GM12878 (cell line): ENCODE measurements at regions not wholly inside any gene's neighbourhood (a gene's known extent, or its start where the extent isn't known, plus 50 kb on each side); places are given as distances from the start of the nearest gene placed in this dataset.

Experiments used
- ATAC-seq: fragments of 200-7000 bp; cut with Tn5 transposase; 3 replicates; pipeline ENCODE4 v1.9.1; 2020; ENCODE audit warnings: mild to moderate bottlenecking, moderate library complexity
- BruUV-seq: library from RNA; stranded (reverse); fragments of 400-500 nt; replicated peaks from 2 replicates; lab custom pipeline; 2021; lab: Mats Ljungman, UMichigan
- CTCF ChIA-PET: fragments of 300-600 bp; sonication (Branson Sonifier 250); formaldehyde crosslinking; extraction: SDS; loops from one replicate; lab custom pipeline; 2021; ENCODE audit warnings: inconsistent platforms; lab: Yijun Ruan, JAX
- POLR2A ChIA-PET: fragments of 350-600 bp; formaldehyde crosslinking; extraction: SDS; loops from one replicate; lab custom pipeline; 2021; ENCODE audit warnings: inconsistent platforms; lab: Charles Lee
- RAD21 ChIA-PET: fragments of 300-600 bp; sonication (Branson Sonifier 250); formaldehyde crosslinking; loops from one replicate; lab custom pipeline; 2023; ENCODE audit warnings: antibody characterized with exemption; ENCODE audit not compliant: unreplicated experiment; lab: Charles Lee
- SMC1A ChIA-PET: fragments of 300-600 bp; sonication (Branson Sonifier 250); formaldehyde crosslinking; loops from one replicate; lab custom pipeline; 2023; ENCODE audit not compliant: unreplicated experiment, uncharacterized antibody; lab: Charles Lee
- DNase-seq: peaks from one replicate; pipeline ENCODE4 v3.0.0-alpha.2; 2011; ENCODE audit warnings: low read depth, low spot score
- FAIRE-seq: peaks from 3 replicates; lab custom pipeline; 2011; peaks lifted over from hg19 to GRCh38; lab: Jason Lieb, UNC
- H2AFZ ChIP-seq: 2 replicates; pipeline ENCODE4 v1.6.0; 2011; ENCODE audit warnings: low read depth, low read length, control low read depth; ENCODE audit not compliant: control insufficient read depth
- H3K27ac ChIP-seq: 2 replicates; pipeline ENCODE4 v1.5.1; 2011; ENCODE audit warnings: control low read depth; ENCODE audit not compliant: control insufficient read depth, insufficient read depth
- H3K27me3 ChIP-seq, 2 experiments: replicated peaks in 1 of 2; 2 replicates each; pipeline versions ENCODE4 v1.6.0 to v1.6.1; 2011; ENCODE audit warnings: low read length in 1 of 2; ENCODE audit not compliant: control insufficient read depth in 2 of 2, insufficient read depth in 2 of 2
- H3K36me3 ChIP-seq, 2 experiments: 2 replicates each; pipeline ENCODE4 v1.5.1; 2011; ENCODE audit warnings: low read length in 1 of 2; ENCODE audit not compliant: control insufficient read depth in 2 of 2, insufficient read depth in 2 of 2
- H3K4me1 ChIP-seq: 2 replicates; pipeline ENCODE4 v1.6.1; 2011; ENCODE audit warnings: mild to moderate bottlenecking, low read length, moderate library complexity, mixed read lengths; ENCODE audit not compliant: control insufficient read depth, insufficient read depth
- H3K4me2 ChIP-seq: 2 replicates; pipeline ENCODE4 v1.6.0; 2011; ENCODE audit warnings: control low read depth; ENCODE audit not compliant: control insufficient read depth, insufficient read depth
- H3K4me3 ChIP-seq: fragments of 200-600 bp; sonication (generic); 2 replicates; pipeline ENCODE4 v1.5.1; 2016
- H3K79me2 ChIP-seq: 2 replicates; pipeline ENCODE4 v1.6.0; 2011; ENCODE audit warnings: low read length; ENCODE audit not compliant: control insufficient read depth, insufficient read depth
- H3K9ac ChIP-seq: 2 replicates; pipeline ENCODE4 v1.8.0; 2011; ENCODE audit warnings: low read length, control low read depth, mixed read lengths; ENCODE audit not compliant: control insufficient read depth, insufficient read depth
- H3K9me3 ChIP-seq: replicated peaks from 3 replicates; pipeline ENCODE4 v1.5.1; 2011; ENCODE audit warnings: mild to moderate bottlenecking, low read length; ENCODE audit not compliant: control insufficient read depth, insufficient read depth
- H4K20me1 ChIP-seq: 2 replicates; pipeline ENCODE4 v1.6.0; 2011; ENCODE audit not compliant: control insufficient read depth, insufficient read depth
- CEBPB ChIP-seq, 2 experiments: fragments of 150-350 bp in 1 of 2; IDR thresholded peaks; 2 replicates each; pipeline ENCODE4 v1.6.1; 2012 to 2014; ENCODE audit warnings: low read depth in 2 of 2, low read length in 2 of 2, borderline replicate concordance in 1 of 2, inconsistent platforms in 1 of 2
- EGR1 ChIP-seq, 2 experiments: IDR thresholded peaks; 1 replicate in 1 of 2; 2 replicates in 1 of 2; pipeline ENCODE4 v1.6.1; 2011 to 2012; ENCODE audit warnings: low read depth in 2 of 2, low read length in 2 of 2, borderline replicate concordance in 1 of 2, mild to moderate bottlenecking in 1 of 2, moderate library complexity in 1 of 2
- IKZF1 ChIP-seq: fragments of 450-650 bp; conservative IDR thresholded peaks from 2 replicates; pipeline ENCODE4 v1.6.1; 2017; ENCODE audit warnings: antibody characterized with exemption, mild to moderate bottlenecking
- JUNB ChIP-seq: IDR thresholded peaks from 2 replicates; pipeline ENCODE4 v1.6.1; 2016; ENCODE audit warnings: antibody characterized with exemption, mild to moderate bottlenecking
- MXI1 ChIP-seq: fragments of 150-350 bp; IDR thresholded peaks from 2 replicates; pipeline ENCODE4 v1.6.1; 2011; ENCODE audit warnings: low read depth, mild to moderate bottlenecking, inconsistent platforms, low read length, improper control_type of control experiment
- NR2F1 ChIP-seq: fragments of 450-650 bp; conservative IDR thresholded peaks from 2 replicates; pipeline ENCODE4 v1.6.1; 2017; ENCODE audit warnings: mild to moderate bottlenecking
- RBBP5 ChIP-seq: fragments of 200-600 bp; sonication (generic); conservative IDR thresholded peaks from 2 replicates; pipeline ENCODE4 v1.6.1; 2016
- SMAD5 ChIP-seq: IDR thresholded peaks from 2 replicates; pipeline ENCODE4 v1.6.1; 2016; ENCODE audit warnings: antibody characterized with exemption, low read depth
- SREBF1 ChIP-seq: IDR thresholded peaks from 2 replicates; pipeline ENCODE4 v1.6.1; 2012; ENCODE audit warnings: mild to moderate bottlenecking, low read length
- SREBF2 ChIP-seq: IDR thresholded peaks from 2 replicates; pipeline ENCODE4 v1.6.1; 2012; ENCODE audit warnings: mild to moderate bottlenecking, low read length
- STAT1 ChIP-seq: fragments of 450-650 bp; conservative IDR thresholded peaks from 2 replicates; pipeline ENCODE4 v1.6.1; 2014; ENCODE audit warnings: antibody characterized with exemption, mild to moderate bottlenecking
- YBX1 ChIP-seq: fragments of 450-650 bp; IDR thresholded peaks from 2 replicates; pipeline ENCODE4 v1.6.1; 2016; ENCODE audit warnings: antibody characterized with exemption
- ZZZ3 ChIP-seq: IDR thresholded peaks from 2 replicates; pipeline ENCODE4 v1.6.1; 2011; ENCODE audit warnings: low read depth; ENCODE audit not compliant: control insufficient read depth, insufficient read length
- WGBS: methylation state at CpG from one replicate; pipeline ENCODE4 v1.1.6; 2016; ENCODE audit warnings: low lambda C conversion rate; ENCODE audit not compliant: insufficient replicate concordance, insufficient coverage; ENCODE audit errors: missing lambda C conversion rate; 5-methylcytosine and 5-hydroxymethylcytosine counted together
- in situ Hi-C: fragments of 300-500 bp; cut with MboI; formaldehyde crosslinking; loops from 9 replicates; pipeline ENCODE4 v1.14.3; 2018; ENCODE audit warnings: mixed read lengths
- intact Hi-C: fragments of 100-400 bp; cut with micrococcal nuclease; formaldehyde crosslinking; loops from one replicate; pipeline ENCODE4 v1.14.2; 2022; ENCODE audit not compliant: unreplicated experiment
- TF ChIP-seq, protein P1 (sequence below): fragments of 450-650 bp; conservative IDR thresholded peaks from 2 replicates; pipeline ENCODE4 v1.6.1; 2017; ENCODE audit warnings: mild to moderate bottlenecking, moderate library complexity

DNA sequence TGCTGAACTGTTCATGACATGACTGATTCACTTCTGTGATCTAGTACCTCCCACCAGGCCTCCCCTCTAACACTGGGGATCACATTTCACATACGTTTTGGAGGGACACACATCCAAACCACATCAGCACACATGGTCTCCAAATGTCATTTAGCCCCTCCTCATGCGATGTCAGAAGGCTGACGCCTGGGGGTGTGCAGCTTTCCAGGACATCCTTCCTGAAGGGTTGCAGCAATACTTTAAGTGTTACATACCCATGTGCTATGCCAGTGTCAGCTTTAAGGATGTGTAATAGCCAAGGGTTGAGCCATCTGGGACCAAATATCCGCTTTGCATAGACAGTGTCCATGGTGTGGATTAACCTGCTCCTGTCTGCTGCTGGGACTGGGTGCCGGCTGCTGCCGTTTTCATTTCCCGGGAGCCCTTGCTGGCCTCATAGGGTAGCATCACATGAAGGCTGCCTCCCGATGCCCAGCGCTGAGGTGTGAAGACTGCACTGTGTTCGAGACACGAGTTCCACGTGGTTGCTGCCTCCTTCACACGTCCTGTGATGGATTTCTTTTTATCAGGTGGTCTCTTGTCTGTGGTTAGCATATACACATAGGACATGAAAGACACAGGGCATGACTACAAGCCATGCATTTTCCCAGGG lies 219.0 kb downstream of the THBS2 start:
- Histone ChIP-seq H4K20me1 (no peaks in the 10 kb centered on the region), H3K9ac (no peak overlapping the region), H3K4me1 (no peaks in the 10 kb centered on the region), H3K27ac (no peak overlapping the region), H3K9me3 (no peaks in the 10 kb centered on the region), H3K4me3 (no peak overlapping the region), H3K36me3 (no peaks in the 10 kb centered on the region), H3K79me2 (no peaks in the 10 kb centered on the region), H3K4me2 (no peak overlapping the region), H3K27me3 (no peaks in the 10 kb centered on the region), H2AFZ (no peak overlapping the region)
- ChIA-PET CTCF (no interaction called here), SMC1A (no interaction called here), POLR2A (no interaction called here), RAD21 (no interaction called here)
- no peak for FAIRE-seq
- 39% methylated on average over 13 of the region's 13 CpGs for whole genome bisulfite sequencing
- no peak for ATAC-seq
- in situ Hi-C loops: no loop called here
- intact Hi-C loops: no loop called here
- DNase-seq: no peak
- BruUV-seq: no TSS peak
- TF ChIP-seq NR2F1 (no peak), RBBP5 (no peak), CEBPB (IDR thresholded peaks at IDR 0.05; ENCODE audit: borderline replicate concordance in 1 of 2, low read depth in 2 of 2, low read length in 2 of 2) (no peak), EGR1 (IDR thresholded peaks at IDR 0.05; ENCODE audit: borderline replicate concordance in 1 of 2, low read depth in 2 of 2, low read length in 2 of 2) (no peak), SREBF2 (no peak), YBX1 (no peak), IKZF1 (no peak), SMAD5 (no peak), JUNB (no peak), MXI1 (no peak), SREBF1 (no peak), STAT1 (no peak), ZZZ3 (no peak)
- TF ChIP-seq, protein P1, sequence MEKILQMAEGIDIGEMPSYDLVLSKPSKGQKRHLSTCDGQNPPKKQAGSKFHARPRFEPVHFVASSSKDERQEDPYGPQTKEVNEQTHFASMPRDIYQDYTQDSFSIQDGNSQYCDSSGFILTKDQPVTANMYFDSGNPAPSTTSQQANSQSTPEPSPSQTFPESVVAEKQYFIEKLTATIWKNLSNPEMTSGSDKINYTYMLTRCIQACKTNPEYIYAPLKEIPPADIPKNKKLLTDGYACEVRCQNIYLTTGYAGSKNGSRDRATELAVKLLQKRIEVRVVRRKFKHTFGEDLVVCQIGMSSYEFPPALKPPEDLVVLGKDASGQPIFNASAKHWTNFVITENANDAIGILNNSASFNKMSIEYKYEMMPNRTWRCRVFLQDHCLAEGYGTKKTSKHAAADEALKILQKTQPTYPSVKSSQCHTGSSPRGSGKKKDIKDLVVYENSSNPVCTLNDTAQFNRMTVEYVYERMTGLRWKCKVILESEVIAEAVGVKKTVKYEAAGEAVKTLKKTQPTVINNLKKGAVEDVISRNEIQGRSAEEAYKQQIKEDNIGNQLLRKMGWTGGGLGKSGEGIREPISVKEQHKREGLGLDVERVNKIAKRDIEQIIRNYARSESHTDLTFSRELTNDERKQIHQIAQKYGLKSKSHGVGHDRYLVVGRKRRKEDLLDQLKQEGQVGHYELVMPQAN: no peak
